ENCODE measurements at regions not wholly inside any gene's neighbourhood (a gene's known extent, or its start where the extent isn't known, plus 50 kb on each side); places are given as distances from the start of the nearest gene placed in this dataset.

DNA sequence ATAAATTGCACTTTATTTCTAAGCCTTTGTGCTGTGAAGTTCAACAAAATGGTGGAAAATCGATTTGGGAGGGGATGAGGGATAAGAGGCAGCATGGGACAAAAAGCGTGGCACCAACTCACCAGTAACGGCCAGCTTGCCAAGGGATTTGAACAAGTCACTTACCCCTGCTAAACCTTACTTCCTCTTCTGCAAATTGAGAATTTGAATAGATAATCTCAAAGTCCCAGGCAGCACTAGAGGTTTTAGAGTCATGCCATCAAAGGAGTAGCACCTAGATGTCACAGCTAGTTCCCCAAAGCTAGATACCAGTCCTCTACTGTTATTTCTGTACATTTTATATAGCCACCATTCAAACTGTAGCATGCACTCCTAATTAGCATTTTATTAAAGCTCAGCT, 83.7 kb upstream of the VRK2 start:
- TF ChIP-seq, protein P1, sequence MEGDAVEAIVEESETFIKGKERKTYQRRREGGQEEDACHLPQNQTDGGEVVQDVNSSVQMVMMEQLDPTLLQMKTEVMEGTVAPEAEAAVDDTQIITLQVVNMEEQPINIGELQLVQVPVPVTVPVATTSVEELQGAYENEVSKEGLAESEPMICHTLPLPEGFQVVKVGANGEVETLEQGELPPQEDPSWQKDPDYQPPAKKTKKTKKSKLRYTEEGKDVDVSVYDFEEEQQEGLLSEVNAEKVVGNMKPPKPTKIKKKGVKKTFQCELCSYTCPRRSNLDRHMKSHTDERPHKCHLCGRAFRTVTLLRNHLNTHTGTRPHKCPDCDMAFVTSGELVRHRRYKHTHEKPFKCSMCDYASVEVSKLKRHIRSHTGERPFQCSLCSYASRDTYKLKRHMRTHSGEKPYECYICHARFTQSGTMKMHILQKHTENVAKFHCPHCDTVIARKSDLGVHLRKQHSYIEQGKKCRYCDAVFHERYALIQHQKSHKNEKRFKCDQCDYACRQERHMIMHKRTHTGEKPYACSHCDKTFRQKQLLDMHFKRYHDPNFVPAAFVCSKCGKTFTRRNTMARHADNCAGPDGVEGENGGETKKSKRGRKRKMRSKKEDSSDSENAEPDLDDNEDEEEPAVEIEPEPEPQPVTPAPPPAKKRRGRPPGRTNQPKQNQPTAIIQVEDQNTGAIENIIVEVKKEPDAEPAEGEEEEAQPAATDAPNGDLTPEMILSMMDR (IDR thresholded peaks at IDR 0.05): no peak
- no peak for TF ChIP-seq POLR2AphosphoS5 (IDR thresholded peaks at IDR 0.05)
- TF ChIP-seq POLR2A (IDR thresholded peaks at IDR 0.05): no peak
